HL-60/S4 treated with retinoic acid at 250 ng/mL for 4 days and 3 days (cell line): ENCODE measurements at regions not wholly inside any gene's neighbourhood (a gene's known extent, or its start where the extent isn't known, plus 50 kb on each side); places are given as distances from the start of the nearest gene placed in this dataset.

ENCODE experiments used
- in situ Hi-C: fragments of 300-500 bp; cut with MboI; formaldehyde crosslinking; loops from 2 replicates; pipeline ENCODE4 v1.7.0; 2022; ENCODE audit warnings: low sequenced_read_pairs

DNA sequence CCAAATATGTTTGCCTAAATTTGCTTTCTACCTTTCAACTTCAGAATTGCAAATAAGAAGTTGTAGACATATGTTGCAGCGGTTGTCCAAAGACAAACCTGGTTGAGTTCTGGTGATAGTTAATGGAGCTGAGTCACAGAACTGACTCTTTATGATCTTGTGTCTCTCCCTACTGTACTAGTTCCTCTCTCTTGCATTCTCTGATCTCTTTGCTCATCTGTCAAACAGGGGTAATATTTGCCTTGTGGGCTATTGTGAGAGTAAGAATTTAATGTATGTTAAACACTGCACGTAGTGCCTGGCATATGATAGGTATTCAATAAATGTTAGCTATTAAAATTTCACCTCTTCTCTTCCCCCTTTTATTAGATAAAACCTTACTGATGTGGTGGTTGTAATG is 283.5 kb upstream of the RGS6 start:
- in situ Hi-C loops: no loop called here

DNA sequence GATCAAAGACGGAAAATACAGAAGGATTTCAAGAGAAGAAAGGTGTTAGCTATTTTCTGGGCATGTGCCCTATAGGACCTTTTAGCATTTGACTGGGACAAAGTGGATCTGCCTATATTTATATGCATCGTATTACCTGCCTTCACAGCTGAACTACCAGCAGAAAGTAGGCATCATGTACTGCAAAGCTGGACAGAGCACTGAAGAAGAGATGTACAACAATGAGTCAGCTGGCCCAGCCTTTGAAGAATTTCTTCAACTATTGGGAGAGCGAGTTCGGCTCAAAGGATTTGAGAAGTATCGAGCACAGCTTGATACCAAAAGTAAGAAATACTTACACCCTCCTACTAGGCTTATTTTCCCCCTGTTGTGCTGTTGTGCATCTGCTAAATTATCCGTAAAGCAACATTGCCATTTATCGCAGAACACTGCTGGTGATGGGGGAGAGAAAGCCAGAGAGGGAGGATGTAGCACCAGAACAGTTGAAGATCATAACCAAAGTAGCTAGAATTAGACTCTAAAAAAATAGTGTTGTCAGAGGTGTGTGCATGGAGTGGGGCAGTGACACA is 282.0 kb upstream of the RGS6 start:
- in situ Hi-C loops: no loop called here

DNA sequence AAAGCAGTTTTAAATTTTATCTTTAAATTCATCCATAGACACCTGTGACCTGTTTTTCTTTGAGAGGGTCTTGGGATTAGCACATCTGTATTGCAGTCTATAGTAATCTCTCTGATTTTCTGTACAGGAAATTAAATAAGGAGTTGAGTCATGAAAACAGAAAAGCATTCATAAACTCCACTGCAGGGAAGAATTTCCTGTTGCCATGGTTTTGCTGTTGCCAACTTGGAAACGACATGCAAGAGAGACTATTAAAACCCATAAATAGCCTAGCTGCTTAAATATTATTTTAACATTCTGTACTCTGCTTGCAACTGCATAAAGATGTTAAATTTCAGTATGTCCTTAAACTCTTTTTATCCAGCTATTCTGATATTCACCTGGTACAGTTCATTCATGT is 281.0 kb upstream of the RGS6 start:
- in situ Hi-C loops: no loop called here

DNA sequence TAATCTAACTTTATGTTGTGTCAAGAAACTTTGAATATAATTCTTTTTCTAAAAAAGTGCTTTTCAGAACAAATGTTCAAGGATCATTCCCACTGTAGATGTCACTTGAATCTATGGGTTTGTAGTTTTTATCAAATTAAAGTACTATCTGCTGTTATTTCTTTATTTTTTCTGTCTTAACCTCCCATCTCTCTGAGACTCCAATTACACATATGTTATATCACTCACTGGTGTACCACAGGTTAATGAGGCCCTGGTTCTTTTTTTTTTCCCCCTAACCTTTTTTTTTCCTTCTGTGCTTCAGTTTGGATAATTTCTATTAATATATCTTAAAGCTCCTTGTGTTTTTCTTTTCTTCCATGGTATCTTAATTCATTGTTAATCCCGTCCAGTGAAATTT is 279.9 kb upstream of the RGS6 start:
- in situ Hi-C loops: no loop called here

DNA sequence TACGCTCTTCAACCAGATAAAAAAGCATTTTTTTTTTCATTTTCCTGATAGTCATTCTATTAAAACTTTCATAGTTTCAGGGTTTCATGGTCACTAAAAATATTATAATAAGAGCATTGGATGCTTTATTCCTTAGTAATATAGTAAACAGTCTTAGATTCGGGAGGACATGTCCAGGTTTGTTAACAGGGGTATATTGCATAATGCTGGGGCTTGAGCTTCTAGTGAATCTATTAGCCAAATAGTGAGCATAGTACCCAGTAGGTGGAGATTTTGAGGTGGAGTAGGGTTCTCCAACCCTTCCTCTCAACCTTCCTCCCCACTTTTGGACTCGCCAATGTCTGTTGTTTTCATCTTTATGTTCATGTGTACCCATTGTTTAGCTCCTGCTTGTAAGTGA is 277.4 kb upstream of the RGS6 start:
- in situ Hi-C loops: no loop called here

DNA sequence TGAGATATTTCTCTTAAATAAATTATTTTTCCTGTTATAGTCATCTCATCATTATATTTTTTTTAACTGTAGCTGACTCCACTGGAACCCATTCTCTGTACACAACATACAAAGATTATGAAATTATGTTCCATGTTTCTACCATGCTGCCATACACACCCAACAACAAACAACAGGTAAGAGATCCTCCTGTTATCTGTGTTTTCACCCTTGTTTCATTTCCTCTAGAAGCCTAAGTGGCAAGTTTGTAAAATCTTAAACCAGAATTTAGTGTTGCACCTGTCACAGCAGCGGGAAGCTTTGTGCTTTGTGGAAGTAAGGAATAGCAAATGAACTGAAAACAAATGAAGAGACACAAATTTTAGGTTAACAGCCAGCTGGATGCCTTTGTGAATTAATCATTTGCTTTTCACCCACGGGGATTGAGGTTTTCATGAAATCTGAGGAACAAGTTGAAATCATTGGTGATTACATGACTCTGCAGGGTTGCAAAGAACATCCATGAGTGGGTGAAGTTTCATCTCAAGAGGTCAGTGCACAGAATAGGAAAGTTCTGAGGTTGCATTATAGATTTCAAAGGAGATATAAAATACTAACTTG is 273.9 kb upstream of the RGS6 start:
- in situ Hi-C loops: no loop called here

DNA sequence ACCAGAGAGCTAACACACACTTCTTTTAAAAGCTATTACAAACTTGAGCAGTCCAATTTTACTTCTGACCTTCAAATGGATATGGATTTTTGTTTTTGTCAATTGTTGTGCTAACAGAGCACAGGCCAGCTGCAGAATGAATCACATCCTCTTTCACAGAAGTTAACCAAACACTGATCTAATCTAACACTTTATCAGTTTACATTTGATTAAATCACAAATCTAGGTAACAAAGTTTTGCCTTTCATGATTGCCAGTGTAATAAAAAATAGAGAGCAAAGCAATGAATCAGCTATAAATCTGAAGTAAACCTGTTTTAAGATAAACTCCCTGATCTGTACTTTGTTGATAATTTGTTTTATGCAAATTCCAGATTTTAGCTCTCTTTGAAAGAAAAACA is 273.1 kb upstream of the RGS6 start:
- in situ Hi-C loops: no loop called here

DNA sequence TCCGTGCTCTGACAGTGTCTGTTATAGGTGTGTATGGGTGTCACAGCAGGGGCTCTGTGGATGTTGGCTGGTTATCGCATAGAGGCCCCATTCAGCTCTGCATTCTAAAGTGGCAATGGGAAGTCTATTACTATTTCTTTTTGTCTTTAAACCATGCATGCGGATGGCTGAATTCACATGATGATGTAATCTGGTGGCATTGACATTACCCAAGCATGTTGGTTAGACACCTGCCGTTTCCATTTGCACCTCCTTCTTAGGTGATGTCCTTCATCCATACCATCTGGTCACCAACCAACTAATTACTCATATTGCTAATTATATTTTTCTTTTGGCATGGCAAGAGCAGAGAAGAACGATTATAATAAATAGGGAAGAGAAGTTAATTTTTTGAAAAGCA is 270.8 kb upstream of the RGS6 start:
- in situ Hi-C loops: no loop called here

DNA sequence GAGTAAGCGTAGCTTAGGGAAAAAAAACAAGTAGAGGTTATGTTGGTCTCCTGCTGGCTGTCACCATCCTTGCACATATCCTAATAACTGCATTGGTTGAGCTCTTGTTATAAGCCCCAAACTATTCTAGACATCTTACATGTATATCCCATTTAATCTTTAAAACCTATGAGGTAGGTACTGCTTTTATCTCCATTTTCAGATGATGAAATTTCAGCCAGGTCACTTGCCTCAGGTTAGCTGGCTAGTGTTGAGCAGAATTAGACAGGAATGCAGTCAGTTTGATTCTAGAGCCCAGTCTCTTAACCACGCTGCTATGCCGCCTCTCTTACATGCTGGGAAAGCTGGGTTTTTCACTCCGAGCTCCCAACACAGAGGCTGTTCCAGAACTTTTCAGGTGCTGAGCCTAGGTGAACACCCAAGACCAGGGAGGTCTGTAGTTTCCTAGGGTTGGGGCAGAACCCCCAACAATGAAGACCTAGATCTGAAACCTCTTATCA is 269.9 kb upstream of the RGS6 start:
- in situ Hi-C loops: no loop called here

DNA sequence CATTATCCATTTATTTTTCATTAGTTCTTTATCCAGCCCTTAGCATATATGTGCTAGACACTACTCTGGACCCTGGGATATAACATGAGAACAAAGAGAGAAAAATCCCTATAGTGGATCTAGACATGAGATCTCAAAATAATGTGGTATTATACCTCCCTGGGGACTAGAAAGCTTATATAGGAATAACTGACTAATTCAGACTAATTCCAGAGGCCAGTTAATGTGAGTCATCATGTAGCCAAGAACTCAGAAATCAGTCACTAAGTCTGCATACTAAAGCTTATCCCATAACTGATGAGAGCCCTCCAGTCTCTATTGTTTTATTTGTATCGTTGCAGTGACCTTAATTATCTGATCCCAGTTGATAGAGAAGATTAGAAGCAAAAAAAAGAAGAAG is 267.1 kb upstream of the RGS6 start:
- in situ Hi-C loops: no loop called here

DNA sequence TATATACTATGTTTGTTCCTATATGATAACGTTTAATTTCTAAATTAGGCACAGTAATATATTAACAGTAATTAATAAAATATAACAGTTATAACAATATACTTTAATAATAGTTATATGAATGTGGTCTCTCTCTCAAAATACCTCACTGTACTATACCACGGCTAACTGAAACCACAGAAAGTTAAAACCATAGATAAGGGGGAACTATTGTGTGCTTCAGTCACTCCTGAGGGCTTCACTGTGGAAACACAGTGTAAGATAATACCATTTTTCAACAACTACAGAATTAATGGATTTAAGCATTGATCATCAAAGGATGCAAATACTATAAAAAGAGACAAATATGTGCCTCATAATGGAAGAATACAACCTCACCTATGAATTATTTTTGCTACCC is 266.4 kb upstream of the RGS6 start:
- in situ Hi-C loops: no loop called here

DNA sequence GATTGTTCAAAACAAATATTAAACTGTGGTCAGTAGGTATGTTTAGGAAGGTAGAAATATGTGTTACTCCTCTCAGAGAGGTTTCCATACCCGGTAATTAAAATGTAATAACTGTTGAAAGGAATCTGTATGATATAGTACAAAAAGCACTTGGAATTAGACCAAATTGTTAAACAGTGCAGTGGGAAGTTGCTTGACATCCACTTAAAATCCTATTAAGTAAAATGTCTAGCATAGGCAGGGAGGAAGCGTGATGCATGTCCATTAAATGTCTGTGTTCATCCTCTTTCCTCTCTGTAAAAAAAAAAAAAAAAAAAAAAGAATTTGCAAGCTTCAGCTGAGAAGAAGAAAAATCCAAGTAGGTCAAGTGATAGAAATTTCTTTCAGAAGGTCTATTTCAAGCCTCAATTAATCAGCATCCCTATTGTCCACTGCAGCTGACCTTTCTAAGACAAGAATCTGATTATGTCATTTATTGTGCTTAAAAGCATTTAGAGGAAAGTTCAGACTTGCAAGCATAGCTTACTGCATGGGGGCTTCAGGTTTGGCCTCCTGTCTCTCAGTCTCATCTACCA is 265.6 kb upstream of the RGS6 start:
- in situ Hi-C loops: no loop called here

DNA sequence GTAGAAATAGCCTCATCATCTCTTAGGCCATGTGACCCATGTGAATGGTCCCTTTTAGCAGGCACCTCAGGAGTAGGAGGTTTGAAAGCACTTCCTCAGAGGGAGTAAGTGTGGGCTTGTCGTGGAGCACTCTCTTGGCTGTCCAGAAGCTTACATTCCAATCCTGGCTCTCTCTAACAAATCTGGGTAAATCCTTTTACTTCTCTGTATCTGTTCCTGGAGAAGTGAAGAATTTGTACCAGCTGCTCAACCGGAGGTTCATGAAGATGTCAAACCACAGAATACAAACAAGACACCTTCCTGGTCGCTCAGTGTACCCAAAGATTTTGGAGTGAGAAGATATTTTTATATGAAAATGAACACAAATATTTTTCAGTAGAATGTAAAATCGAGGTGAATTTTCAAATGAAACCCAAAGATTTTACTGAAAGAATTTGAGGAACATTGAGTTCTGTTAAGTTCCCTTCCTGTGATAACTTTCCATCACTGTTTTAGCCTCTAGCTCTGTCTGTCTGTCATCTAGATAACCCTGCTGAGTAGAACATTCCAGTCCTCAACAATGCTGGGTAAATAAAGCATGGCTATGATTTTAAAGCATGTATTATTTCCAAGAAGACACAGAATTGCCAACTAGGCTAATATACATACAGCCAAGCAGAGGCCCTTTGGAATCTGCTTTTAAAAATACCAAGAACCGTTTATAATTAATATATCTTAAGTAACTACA is 263.9 kb upstream of the RGS6 start:
- in situ Hi-C loops: no loop called here

DNA sequence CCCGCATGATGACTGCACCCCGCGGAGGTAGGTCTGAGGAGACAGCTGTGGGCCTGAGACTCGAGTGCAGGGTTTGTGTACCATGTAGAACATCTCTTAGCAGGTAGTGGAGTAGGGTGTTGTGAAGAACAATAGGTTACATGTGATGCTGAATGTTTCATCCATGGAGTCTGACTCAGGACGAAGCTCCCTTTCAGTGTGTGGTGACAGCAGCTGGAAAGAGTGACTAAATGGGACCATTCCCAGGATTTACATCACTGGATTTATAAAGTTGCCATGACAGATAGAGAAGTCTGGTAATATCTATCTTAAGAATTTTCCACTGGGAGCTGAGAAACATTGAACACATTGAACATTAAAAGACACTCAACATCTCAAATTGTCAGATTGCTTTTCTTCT is 259.6 kb upstream of the RGS6 start:
- in situ Hi-C loops: no loop called here

DNA sequence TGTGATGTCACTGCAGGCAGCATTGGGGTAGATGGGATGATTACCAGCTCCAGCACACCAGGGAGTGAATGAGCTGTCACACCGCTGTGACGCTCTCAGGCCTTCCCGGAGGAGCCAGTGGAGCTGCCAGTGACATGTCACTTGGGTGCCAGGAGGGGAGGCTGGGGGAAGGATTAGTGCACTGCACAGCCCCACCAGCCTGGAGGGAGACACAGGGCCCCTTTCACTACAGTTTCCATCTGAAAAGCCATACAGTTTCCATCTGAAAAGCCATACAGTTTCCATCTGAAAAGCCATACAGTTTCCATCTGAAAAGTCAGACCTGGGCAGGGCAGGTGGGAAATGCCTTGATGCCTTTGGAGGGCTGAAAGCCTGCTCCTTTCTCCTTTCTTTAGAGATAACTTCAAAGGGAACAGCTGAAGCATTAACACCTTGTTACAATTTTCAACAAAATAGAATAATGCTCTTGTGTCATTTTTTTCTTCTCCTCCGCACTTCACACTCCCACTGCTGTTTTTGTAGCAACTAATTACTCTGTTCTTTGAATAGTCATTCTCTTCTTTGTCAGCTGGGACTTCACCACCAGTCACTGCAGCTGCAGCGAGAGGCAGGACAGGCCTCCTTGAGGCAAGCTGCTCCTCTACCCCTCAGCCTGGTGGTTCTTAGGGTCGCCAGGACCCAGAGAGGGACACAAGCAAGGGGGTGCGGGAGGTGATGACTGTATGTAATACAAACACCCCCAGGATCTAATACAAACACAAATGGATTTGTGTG is 256.9 kb upstream of the RGS6 start:
- in situ Hi-C loops: no loop called here

DNA sequence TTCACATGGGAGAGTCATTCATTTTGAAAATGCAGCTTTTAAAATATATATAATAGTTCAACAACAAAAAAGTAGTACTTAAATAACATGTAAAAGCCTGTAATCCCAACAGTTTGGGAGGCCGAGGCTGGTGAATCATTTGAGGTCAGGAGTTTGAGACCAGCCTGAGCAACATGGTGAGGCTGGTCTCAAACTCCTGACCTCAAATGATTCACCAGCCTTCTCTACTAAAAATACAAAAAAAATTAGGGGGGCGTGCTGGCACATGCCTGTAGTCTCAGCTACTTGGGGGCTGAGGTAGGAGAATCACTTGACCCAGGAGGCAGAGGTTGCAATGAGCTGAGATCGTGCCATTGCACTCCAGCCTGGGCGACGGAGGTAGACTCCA is 256.3 kb upstream of the RGS6 start:
- in situ Hi-C loops: no loop called here

DNA sequence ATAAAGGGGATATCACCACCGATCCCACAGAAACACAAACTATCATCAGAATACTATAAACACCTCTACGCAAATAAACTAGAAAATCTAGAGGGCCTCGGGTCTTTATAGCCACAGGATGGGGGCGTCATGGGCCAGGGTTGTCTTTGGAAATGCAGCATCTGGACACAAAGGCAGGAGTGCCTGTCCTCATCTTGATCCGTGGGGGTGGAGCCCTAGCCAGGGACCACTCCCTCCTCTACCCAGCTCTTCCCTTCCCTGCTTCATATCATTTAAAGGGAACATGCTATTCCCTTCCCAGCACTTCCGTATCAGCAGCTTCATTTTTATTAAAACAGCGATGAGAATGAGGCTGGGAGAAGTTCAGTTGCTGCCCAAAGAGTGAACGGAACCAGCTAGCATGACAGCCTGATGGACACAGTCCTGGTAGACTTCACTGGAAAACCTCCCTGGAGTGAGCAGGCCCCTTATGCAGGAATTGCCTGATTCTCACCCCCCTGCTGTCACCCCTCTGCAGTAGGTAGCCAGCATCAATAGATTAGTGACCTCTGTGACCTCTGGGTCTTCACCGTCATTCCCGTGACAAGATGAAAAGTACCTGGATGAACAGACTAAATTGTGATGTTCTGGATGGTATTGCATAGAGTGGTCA is 251.4 kb upstream of the RGS6 start:
- in situ Hi-C loops: no loop called here

DNA sequence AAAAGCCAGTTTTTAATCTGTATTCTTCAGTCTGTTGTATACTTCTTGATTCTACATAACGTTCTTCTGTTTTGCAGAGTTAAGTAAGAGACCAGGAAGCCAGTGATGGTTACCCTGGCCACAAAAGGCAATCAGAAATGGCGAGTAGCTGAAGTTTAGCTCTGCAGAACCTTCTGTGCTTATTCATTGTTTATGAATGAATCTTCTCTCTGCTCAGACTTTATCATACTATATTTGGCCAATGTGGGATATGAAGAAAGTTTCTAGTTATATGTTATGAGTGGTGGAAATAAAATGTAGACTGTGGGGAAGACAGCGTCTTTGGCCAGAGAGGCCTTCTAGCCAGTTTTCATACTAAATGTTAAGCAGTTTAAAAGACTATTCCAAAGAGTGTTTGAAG is 249.9 kb upstream of the RGS6 start:
- in situ Hi-C loops: no loop called here

DNA sequence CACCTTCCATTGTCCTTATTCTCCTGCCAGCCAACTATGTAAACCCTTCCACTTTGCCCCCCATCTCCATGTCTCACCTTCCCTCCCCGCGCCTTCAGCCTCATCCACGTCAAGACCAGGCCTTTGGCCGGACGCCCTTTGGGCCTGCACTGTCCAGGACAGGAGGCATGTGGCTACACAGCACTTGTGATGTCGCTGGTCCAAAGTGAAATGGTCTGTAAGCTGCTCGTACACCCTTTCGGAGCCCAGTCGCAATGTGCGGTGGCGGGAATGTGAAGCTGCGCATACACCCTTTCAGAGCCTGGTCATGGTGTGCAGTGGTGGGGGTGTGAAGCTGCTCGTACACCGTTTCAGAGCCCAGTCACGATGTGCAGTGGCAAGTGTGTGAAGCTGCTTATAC is 247.9 kb upstream of the RGS6 start:
- in situ Hi-C loops: no loop called here

DNA sequence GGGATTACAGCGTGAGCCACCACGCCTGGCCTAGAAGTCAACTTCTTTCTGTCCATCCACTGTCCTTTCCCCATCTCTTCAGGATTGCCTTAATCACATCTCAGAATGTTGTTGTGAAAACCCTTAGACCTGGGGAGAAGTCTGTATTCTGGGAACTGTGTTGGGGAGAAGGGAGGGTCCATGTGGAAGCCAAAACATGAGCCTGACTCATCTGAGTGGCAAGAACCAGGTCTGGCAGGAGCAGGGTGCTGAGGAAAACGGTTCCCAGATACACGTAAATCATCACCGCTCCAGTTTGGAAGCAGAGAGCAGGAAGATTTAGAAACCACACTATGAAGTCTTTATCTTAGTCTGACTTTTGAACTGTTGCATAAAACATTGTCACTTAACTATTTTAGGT is 245.6 kb upstream of the RGS6 start:
- in situ Hi-C loops: no loop called here
